ENCODE measurements at regions not wholly inside any gene's neighbourhood (a gene's known extent, or its start where the extent isn't known, plus 50 kb on each side); places are given as distances from the start of the nearest gene placed in this dataset.

DNA sequence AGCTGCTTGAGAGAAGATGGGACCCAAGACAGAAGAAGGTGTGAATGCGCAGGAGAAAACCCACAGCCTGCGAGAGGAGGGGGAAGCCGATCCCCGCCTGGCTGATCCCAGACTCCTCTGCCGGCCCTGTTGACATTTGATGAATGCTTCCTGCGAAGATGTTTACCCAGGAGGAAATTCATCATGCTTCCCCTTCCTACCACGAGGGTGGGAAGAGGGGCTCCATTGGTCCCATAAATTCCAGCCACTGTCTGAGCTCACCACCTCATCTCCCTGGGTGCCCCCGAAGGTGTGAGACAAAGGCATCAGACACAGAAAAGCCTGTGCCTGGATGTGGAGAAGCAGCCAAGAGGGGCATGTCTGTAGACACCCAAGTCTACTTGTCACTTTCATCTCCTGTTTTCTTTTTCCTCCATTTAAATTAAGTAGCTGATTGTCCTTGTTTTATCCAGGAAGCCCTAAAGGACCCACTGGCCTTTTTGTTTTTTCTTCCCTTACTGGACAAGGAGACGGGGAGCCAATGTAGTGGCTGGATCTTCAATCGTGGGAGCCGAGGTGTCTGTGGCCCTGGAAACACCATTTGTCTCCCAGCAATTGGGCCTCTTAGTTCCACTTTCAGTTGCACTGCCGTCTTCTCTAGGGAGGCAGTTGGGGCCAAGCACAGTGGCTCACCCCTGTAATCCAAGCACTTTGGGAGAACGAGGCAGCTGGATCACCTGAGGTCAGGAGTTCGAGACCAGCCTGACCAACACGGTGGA is 95.3 kb upstream of the HES1 start:
- Histone ChIP-seq H3K9me2 (replicated peaks; ENCODE audit: low read depth, low read length) (no peaks in the 10 kb centered on the region), H4K20me1 (ENCODE audit: insufficient read depth, low read length, poor library complexity, severe bottlenecking) (no peaks in the 10 kb centered on the region), H3K9ac (ENCODE audit: low read depth, low read length, poor library complexity, severe bottlenecking) (no peak overlapping the region), H3K36me3 (ENCODE audit: insufficient read depth, low read length) (no peaks in the 10 kb centered on the region), H3K9me3 (ENCODE audit: insufficient read depth, low read depth, low read length) (no peaks in the 10 kb centered on the region), H3K27me3 (ENCODE audit: insufficient read depth, low read length, poor library complexity, severe bottlenecking) (no peaks in the 10 kb centered on the region), H3F3A (ENCODE audit: low read depth) (no peaks in the 10 kb centered on the region), H2AFZ (ENCODE audit: low read length) (no peak overlapping the region), H3K79me2 (ENCODE audit: insufficient read depth, low read length) (no peaks in the 10 kb centered on the region), H3K4me2 (ENCODE audit: low read depth, low read length, poor library complexity, severe bottlenecking) (no peak overlapping the region), H3K4me1 (ENCODE audit: insufficient read depth, low read length, poor library complexity, severe bottlenecking) (peaks cover 32% of the 10 kb centered on the region), H3K4me3 (ENCODE audit: low read length, poor library complexity, severe bottlenecking) (no peak overlapping the region)
- TF ChIP-seq CTCF (conservative IDR thresholded peaks at IDR 0.05; ENCODE audit: low read length) (no peak), EZH2phosphoT487 (IDR thresholded peaks at IDR 0.05; ENCODE audit: borderline replicate concordance) (no peak)

GRCh38 chr3:194042927-194043326 is 93.0 kb upstream of the HES1 start:
- Histone ChIP-seq H3K27me3 (ENCODE audit: insufficient read depth, low read length, poor library complexity, severe bottlenecking) (no peaks in the 10 kb centered on the region), H3K4me2 (ENCODE audit: low read depth, low read length, poor library complexity, severe bottlenecking) (no peak overlapping the region), H3K36me3 (ENCODE audit: insufficient read depth, low read length) (no peaks in the 10 kb centered on the region), H3F3A (ENCODE audit: low read depth) (no peaks in the 10 kb centered on the region), H3K79me2 (ENCODE audit: insufficient read depth, low read length) (no peaks in the 10 kb centered on the region), H2AFZ (ENCODE audit: low read length) (no peak overlapping the region), H4K20me1 (ENCODE audit: insufficient read depth, low read length, poor library complexity, severe bottlenecking) (no peaks in the 10 kb centered on the region), H3K4me3 (ENCODE audit: low read length, poor library complexity, severe bottlenecking) (no peak overlapping the region), H3K9me3 (ENCODE audit: insufficient read depth, low read depth, low read length) (no peaks in the 10 kb centered on the region), H3K4me1 (ENCODE audit: insufficient read depth, low read length, poor library complexity, severe bottlenecking) (peaks cover 40% of the 10 kb centered on the region), H3K9me2 (replicated peaks; ENCODE audit: low read depth, low read length) (no peaks in the 10 kb centered on the region), H3K9ac (ENCODE audit: low read depth, low read length, poor library complexity, severe bottlenecking) (no peak overlapping the region)
- TF ChIP-seq EZH2phosphoT487 (IDR thresholded peaks at IDR 0.05; ENCODE audit: borderline replicate concordance) (no peak), CTCF (conservative IDR thresholded peaks at IDR 0.05; ENCODE audit: low read length) (no peak)

- H3K27me3 ChIP-seq (ENCODE audit: insufficient read depth, low read length, poor library complexity, severe bottlenecking), result no peaks in the 10 kb centered on the region
- H3F3A ChIP-seq (ENCODE audit: low read depth), result no peaks in the 10 kb centered on the region
- no peak overlapping the region for H3K9ac ChIP-seq (ENCODE audit: low read depth, low read length, poor library complexity, severe bottlenecking)
- H3K4me3 ChIP-seq (ENCODE audit: low read length, poor library complexity, severe bottlenecking), result no peak overlapping the region
- H3K79me2 ChIP-seq (ENCODE audit: insufficient read depth, low read length), result no peaks in the 10 kb centered on the region
- no peak overlapping the region for H3K4me2 ChIP-seq (ENCODE audit: low read depth, low read length, poor library complexity, severe bottlenecking)
- no peaks in the 10 kb centered on the region for H3K9me3 ChIP-seq (ENCODE audit: insufficient read depth, low read depth, low read length)
- H3K9me2 ChIP-seq (replicated peaks; ENCODE audit: low read depth, low read length), result no peaks in the 10 kb centered on the region
- TF ChIP-seq CTCF (conservative IDR thresholded peaks at IDR 0.05; ENCODE audit: low read length) (no peak), EZH2phosphoT487 (IDR thresholded peaks at IDR 0.05; ENCODE audit: borderline replicate concordance) (no peak)
- peaks cover 44% of the 10 kb centered on the region for H3K4me1 ChIP-seq (ENCODE audit: insufficient read depth, low read length, poor library complexity, severe bottlenecking)
- no peak overlapping the region for H2AFZ ChIP-seq (ENCODE audit: low read length)
- no peaks in the 10 kb centered on the region for H3K36me3 ChIP-seq (ENCODE audit: insufficient read depth, low read length)
- no peaks in the 10 kb centered on the region for H4K20me1 ChIP-seq (ENCODE audit: insufficient read depth, low read length, poor library complexity, severe bottlenecking)
Observed at GRCh38 chr3:194043516-194043915, 92.4 kb upstream of the HES1 start.
